HG03064 (cell line): ENCODE measurements at regions not wholly inside any gene's neighbourhood (a gene's known extent, or its start where the extent isn't known, plus 50 kb on each side); places are given as distances from the start of the nearest gene placed in this dataset.
"Not testable (repeated sequence)": the region's sequence is repeated elsewhere in the genome, so short reads cannot be mapped to it uniquely, and the experiment has no call there.

ENCODE experiments used
- ATAC-seq: cut with Tn5 transposase; IDR thresholded peaks from one replicate; pipeline ENCODE4 v1.9.1; 2021; ENCODE audit warnings: low read depth; ENCODE audit not compliant: unreplicated experiment

DNA sequence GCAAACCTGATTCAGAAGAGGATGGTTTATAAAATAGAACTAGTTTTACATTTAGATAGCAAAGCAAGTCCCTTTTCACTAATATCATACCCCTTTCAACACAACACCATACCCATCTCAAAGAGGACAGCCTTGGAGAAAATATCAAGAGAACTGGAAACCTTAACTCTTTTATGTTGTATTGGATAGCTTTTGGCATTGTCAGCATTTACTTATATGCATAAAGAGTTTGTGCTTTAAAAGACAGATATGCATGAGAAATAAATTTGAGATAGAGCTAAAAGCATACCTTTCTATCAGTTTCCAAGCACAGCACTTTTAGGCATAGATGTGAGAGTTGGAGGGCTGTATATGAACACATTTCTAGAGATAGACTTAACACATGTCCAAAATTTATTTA, 799.3 kb upstream of the ACO1 start:
- no peak for ATAC-seq

DNA sequence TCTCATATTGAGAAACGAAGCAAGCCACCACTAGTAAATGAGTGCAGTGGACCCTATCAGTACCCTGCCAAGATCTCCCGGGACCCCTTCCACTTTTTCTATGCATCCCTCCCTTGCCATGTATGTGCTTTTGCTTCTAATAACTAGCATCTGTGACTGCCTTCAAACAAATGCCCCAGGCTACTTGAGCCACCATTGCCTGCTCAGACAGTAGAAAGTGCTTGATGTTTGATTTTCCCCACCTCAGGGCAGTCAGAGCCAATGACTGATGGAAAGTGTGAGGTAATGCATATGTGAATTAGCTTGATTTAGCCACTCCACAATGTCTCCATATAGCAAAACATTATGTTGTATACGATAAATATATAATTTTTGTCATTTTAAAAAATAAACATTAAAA, 797.3 kb upstream of the ACO1 start:
- no peak for ATAC-seq

DNA sequence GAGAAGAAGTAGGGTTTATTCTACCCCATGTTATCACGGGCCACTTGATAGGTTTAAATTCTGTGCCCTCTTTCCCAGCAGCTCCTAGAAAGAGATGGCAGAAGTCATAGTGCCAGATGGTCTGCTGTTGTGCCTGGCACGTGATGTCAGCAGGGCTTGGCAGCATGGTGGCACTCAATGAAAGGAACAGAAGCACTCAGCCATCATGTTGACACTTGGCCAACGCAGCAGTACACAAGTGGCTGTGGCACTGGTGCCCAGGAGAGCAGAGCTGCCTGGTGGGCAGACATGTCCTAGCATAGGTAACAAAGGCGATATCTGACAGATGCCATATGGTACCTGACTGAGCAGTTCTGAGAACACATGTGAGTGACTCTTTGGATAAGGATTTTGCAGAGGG, 796.4 kb upstream of the ACO1 start:
- ATAC-seq = no peak

DNA sequence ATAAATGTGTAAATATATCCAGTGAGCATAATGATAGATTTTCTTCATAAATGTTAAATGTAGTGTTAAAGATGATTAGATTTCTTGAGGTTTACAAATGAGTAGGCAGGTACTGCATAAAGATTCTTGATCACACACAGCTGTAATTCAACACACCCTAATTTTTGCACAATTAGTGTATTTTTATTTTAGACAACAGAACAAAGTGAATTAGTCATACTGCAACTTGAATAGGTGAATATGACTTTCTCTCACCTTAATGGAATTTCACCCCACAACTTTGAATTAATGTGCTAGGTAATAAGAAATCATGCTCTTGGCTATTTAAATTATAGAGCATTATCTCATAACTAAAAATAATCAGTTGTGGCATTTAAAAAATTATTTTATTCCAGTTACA, 795.7 kb upstream of the ACO1 start:
- ATAC-seq = no peak

DNA sequence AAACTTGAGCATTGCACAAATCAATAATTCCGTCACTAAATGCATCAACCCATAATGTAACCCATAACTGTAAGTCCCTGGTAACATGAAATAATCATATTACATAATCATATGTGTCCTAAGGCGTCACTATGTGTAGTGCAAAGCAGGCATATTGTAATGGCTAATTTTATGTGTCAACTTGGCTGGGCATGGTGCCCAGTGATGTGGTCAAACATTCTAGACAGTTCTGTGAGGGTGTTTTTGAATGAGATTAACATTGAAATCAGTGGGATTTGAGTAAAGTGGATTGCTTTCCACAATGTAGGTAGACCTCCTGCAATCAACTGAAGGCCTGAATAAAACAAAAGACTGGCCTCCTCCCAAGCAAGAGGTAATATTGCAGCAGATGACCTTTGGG, 794.4 kb upstream of the ACO1 start:
- ATAC-seq = no peak

DNA sequence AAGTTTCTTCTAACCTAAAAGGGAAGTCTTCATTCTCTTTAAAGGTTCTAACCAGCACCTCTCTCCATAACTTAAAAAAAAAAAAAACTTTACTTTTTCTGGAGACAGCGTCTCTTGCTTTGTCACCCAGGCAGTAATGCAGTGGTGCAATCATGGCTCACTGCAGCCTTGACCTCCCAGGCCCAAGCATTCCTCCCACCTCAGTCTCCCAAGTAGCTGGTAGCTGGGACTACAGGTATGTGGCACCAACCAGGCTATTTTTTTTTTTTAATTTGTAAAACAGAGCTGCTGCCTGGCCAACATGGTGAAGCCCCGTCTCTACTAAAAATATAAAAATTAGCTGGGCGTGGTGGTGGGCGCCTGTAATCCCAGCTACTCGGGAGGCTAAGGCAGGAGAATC, 787.4 kb upstream of the ACO1 start:
- ATAC-seq = not testable (repeated sequence)

DNA sequence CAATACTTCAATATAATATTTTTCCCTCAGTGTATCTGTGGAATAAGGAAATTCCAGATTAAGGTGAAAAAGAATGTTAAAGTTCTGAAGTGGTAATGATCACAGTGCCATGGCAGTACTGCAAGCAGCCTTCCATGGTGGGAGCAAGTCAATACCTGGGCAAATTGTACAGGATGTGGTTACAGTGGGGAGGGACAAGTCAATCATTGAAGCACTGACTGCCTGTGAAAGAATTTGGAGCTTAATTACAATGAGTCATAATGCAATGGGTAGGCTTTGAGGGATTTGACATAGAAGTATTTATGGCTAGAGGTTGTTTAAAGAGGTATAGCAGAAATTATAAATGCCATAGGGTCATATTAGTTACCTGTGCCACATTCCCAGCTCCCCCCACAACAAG, 786.5 kb upstream of the ACO1 start:
- ATAC-seq = no peak

DNA sequence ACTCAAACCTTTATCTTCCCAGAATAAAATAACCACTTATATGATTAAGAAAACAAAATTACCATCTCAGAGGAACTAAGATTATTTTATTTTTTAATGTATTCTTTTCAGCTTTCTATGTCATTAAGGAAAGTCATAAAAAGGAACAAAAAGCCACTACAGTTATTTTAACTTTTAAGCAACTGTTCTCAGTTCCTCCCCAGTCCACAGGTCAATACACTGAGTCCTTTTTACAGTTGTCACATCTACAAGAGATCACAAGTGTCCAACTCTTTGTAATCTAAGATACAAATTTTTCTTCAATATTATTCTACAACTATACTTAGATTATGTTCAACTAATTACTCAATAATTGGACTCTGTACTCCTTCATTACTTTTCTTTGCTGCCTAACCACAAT, 782.8 kb upstream of the ACO1 start:
- ATAC-seq = no peak

DNA sequence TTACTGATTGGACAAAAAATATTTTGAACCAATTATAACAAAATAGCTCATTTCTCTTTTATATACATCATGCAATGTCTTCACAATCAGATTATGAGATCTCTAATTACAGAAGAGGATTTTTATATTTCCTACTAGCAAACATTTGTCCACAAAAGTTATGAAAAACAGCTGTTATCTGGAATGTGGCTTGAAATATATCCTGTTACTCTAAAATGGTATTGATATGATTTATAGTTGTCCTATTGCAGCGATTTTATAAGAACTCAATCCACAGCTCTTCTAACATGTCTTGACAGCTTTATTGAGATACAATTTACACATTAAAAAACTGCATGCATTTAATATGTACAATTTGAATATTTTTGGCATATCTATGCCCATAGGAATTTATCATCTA, 779.9 kb upstream of the ACO1 start:
- ATAC-seq = no peak

DNA sequence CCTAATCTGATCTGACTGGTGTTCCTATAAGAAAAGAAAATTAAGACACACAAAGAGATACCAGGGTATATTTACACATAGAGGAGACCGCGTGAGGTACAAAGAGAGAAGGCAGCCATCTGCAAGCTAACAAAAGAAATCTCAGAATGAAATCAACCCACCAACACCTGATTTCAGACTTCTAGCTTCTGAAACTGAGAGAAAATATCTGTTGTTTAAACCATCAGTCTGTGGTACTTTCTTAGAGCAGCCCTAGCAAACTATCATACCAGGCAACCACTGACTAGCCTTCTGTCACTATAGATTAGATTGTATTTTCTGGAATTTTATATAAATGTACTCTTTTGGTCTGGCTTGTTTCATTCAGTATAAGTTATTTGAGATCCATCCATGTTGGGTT, 779.3 kb upstream of the ACO1 start:
- ATAC-seq = no peak

DNA sequence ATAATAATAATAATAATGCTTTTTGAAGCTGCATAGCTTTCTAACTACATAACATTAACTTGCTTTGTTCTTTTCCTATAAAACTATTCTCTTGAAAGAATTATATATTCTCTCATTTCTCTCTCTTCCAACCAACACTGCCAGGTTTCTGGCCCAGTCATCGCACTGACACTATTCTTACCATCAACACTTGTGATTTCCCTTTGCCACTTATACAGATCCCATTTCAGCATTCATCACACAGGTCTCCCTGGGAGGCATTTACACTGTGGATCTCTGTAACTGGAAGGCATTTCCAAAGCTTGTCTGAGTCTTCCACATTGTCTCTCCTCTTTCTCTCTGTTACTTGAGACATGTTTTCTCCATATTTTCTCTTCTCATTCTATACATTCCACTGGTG, 777.8 kb upstream of the ACO1 start:
- ATAC-seq = no peak

DNA sequence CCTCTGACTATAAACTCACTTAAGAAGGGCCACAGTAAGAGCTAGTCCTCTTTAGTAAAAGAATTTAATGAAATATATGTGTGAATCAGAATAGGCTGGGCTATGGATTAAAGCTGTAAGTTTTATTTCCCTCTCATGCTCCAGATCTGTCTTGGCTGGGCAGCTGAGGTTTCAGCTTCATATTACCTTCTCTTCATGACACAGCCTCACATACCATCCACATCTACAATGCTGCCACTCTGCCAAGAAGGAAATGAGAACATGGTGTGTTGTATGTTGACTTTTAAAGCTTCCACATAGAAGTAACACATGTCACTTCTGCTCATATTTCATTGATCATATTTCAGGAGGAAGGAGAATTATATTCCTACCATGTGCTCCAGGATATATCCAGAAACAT, 776.0 kb upstream of the ACO1 start:
- ATAC-seq = no peak

DNA sequence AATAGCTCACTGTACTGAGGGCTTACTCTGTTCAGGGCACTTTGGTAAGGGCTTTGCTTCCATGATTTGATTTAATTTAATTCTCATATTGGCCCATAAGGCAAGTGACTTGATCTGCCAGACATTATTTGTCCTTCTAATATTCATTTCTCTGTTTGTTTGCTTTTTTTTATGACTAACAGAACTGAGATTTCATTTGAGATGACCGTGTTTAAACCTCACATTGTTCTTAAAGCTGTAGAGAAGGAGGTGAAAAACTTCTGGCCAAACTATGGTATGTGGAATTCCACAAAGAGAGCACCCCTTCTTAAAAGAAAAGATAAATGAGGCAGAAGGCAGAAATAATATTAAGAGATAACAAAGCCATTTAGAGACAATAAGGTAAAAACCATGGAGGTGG, 775.6 kb upstream of the ACO1 start:
- no peak for ATAC-seq

DNA sequence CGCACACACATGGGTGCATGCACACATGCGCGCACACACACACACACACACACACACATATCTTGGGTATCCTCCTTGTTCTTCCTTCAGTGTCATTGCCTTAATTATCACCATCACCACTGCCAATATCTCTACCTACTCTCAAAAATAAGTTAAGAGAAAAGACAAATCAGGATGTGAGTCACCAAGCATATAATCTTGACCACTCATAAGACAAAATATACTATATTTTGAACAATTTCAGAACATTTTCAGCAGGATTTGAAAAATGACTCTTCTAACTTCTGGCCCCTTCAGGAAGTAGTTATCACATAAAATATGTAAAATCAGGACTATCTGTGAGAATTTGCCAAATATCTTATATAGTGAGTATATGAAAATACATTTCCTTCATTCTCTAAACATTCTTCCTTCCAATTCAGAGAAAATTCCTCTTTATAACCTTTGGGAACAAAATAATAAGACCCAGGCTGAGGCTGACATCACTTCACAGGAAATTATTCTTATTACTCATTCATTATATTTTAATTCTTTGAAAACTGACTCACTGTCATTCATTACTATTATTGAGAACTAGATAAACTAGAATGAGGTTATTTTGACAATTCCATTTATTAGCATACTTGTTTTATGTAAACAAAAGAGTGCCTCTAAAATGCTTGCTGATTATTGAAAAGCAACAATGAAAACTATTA, 772.0 kb upstream of the ACO1 start:
- ATAC-seq = no peak

DNA sequence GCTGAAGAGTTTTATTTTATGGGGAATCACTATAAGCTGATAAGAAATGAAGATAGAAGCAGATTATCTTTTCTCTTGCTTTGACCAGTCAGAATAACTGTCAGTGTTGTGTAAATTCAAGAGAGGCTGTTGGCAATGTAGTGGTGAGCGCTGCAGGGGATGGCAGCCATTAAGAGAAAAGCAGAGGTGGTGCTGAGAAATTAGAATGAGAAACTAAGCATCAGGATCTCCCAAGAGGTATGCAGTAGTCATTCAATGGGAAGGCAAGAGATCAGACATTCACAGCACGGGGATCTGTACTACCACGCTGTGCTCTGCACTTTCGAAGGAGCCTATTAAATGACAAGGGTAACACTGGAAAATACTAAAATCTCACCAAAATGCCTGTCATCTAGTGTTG, 768.5 kb upstream of the ACO1 start:
- ATAC-seq = no peak

DNA sequence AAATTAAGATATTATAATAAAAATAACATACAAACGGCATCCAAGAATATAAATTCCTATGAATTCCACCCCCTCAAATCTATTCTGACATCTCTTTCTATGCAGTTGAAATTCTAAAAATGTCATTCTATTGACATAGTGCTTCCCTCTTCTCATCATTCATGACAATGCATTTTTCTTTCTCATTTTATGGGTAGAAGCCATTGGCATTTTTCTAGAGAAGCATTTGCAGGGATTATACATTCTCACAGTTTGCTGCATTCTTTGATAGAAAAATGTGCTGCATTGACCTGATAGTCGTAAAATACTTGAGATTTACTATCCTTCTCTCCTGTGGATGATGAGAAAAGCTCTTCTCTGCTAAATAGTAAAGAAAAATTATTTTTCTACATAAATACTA, 760.9 kb upstream of the ACO1 start:
- ATAC-seq = no peak

DNA sequence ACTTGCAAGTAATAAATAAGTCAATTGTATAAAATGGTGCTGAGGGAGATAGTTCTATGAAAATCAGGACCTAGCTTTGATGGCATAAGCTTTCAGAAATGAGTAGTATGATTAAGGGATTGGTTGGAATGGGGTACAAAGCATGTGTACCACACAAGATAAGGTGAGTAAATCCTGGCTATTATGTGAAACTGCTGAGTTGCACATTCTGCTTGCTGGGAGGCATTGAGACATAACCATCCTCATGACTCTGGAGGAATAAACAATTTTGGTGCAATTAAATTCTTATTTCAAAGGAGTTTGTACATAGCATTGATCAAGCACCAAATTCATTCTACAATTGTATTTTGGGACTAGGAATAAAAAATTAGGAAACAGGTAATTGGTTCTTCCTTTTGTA, 755.2 kb upstream of the ACO1 start:
- no peak for ATAC-seq

DNA sequence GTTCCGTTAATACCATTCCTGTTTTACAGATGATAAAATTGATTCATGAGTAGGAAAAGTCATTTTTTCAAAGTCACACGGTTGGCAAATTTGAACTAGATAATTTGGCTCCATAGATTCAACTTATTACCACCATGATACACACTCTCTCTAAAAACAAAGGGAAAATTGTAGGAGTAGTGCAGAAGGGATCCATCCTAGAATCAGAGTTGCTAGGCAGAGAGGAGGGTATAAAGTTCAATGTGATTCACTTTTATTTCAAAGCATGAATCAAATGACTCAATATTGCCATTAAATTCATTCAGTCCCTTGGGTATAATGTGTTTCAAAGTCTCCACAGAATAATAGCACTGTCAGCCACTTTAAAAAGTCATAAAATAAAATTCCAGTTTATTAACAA, 747.2 kb upstream of the ACO1 start:
- ATAC-seq = no peak

DNA sequence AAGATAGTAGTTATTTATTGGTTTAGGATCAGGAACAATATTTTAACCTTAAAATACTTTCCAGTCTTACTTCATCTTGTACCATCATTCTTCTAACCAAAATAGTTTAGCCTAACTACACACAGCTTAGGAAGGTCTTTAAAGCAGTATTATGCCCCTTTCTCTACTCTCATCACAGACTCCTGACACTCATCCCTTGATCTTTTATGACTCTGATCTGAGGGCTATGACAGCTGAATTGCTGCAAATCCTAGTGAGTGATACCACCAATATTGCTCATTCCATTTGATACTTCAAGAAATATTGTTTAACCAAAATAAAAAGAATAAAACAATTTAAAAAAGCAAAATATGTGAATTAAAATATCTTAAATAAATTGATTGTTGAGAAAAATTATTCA, 746.6 kb upstream of the ACO1 start:
- ATAC-seq = no peak

DNA sequence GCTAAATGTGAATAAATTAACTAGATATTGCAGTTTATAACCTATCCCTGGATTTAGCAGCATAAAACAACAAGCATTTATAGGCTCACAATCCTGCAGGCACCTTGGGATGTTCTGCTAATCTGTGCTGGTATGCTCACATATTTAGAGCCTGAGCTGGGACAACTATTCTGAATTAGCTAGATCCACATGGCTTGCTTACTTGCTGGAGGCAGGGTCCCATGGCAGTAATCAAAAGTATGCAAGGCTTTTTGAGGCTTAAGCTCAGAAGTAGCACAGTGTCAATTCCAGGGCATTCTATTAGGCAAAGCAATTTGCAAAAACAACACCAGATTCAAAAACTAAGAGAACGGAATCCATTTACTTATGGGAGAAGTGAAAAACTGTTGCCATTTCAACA, 745.0 kb upstream of the ACO1 start:
- no peak for ATAC-seq

DNA sequence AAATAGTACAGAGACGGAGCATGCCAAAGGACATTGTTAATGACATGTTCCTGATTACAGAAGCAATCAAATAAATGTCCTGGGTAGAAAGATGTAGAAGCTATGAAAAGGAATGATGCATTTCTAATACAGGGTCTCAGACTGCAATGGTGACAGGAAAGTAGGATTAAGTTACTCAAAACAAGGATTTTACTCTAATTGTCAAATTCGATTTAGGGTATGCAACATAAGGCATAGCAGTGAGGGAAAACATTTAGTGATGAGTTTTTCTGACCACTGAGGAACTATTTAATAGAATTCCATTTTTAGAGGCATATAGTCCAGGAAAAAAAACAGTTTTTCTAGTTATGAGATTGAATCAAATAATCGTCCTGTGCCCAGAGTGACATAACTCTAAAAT, 715.1 kb upstream of the ACO1 start:
- no peak for ATAC-seq

DNA sequence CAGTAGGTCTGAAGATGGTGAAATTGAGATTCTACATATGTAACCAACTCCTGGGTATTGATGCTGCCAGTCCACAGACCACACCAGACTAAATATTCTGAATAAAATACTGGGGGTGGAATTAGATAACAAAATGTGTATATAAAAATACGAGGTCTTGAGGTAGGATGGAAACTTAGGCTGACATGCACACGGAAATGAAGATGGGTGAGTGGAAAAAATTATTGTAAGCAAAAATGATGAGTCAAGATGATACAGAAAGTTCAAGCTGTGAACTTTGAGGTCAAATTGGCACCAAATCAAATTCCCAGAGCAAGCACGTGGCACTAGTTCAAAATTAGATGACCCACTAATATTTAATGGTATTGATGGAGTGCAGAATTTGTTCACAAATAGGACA, 713.4 kb upstream of the ACO1 start:
- no peak for ATAC-seq

DNA sequence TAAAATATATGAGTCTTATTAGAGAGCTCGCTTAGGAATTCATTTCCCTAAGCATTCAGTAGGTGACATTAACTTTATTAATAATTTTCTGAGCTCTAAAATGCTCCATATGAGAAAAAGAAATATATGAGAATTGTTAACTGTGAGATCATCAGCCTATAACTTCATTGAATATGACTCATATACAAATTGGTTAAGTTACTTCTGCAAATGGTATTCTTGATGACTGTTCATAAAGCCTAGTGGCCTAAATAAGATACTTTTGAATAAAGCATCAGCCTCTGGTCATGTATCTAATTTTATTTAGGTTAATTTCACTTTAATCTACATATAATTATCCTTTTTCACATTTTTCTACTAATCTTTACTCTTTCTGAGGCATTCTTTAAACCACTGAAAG, 710.2 kb upstream of the ACO1 start:
- no peak for ATAC-seq
